ENCODE measurements at regions not wholly inside any gene's neighbourhood (a gene's known extent, or its start where the extent isn't known, plus 50 kb on each side); places are given as distances from the start of the nearest gene placed in this dataset.
"Not testable (repeated sequence)": the region's sequence is repeated elsewhere in the genome, so short reads cannot be mapped to it uniquely, and the experiment has no call there.

DNA sequence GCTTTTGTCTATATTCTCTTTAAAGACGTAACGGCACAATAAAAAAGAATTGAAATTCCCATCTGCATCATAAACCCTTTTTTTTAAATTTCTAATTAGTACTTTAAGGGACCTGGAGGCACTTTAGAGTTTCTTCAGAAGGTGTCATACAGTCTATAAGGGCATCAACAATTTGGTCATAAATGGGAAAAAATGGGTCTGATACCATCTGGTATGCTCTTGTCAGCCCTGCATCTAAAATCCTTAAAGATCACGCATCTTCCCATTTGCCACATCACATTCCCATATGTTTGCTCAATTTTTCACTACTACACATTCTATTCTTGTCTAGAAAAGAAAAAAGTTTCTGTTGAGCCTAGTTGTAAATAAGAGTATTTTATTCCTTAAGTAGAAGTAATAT is 53.8 kb downstream of the COX7C start:
- DNase-seq, result no peak

DNA sequence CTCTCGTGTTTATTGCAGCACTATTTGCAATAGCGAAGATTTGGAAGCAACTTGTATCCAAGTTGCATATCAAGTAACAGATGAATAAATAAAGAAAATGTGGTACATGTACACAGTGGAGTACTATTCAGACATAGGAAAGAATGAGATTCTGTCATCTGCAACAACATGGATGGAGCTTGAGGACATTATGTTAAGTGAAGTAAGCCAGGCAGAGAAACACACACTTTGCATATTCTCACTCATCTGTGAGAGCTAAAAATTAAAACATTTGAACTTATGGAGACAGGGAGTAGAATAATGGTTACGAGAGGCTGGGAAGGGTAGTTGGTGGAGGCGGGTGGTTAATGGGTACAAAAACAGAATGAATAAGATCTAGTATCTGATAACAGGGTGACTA is 56.3 kb downstream of the COX7C start:
- DNase-seq, result no peak

DNA sequence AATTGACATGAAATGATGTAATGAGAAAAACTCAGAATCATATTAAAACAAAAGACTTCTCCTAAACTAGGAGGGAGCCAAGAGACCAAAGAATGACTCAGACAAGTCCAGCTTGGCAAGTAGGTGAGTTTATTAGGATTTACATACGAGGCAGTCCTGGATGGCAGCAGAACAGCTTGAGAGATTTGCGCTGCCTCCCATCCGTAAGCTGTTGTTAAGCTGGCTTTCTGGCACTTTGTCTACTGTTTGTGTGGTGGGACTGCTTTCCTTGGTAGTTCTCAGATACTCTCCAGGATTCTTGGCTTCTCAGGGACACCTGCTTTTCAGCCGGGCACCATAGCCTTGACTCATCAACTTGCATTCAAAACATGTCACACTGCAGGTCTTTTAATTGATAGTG is 57.6 kb downstream of the COX7C start:
- no peak for DNase-seq

DNA sequence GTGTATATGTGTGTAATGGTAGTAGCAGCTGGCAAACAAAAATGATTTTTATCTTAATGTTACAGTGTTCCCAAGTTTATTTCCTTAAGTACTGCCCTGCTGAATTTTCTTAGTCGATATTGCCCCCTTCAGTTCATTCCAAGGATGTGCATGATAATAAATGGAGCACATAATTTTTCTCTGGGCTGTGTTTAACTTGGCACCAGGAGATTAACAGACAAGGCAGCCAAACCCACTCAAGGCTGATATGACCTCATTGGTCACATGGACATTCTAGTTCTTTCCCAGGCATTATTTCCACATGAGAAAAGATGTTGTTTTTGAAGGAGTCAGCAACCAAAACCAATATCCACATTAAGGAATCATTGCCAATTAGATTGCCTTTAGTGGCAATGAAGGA is 61.8 kb downstream of the COX7C start:
- DNase-seq, result no peak

DNA sequence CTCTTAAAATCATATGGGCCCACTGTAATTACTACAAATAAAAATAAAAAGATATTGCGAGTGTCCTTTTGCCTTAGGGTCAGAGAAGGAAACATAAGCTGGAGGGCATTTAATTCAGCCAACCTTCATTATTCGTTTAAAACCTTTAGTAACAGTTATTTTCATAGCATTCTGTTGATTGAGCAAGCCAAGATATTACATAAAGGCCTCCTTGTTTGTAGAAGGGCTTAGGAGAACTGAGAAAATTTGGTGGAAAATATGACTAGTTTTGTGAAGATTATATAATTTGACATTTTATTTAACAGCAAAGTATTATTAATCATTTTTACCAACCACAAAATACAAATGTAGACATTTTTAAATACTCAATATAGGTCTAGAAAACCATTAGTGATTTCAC is 62.2 kb downstream of the COX7C start:
- DNase-seq, result no peak

DNA sequence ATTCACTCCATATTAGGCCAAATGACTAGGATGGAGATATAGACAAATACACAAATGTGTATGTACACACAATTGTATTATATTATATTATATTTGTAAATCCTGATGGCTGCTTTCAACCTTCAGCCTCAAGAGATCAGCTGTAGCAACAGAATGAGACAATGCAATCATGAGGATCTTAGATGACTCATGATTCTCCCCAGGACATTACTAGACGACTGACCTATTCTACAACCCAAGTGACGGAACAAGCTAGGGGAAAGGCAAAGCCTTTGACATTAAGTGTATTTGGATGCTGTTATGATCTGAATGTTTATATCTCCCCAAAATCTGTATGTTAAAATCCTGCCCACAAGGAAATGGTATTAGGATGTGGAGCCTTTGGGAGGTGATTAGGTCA is 66.5 kb downstream of the COX7C start:
- DNase-seq, result no peak

GRCh38 chr5:86686046-86686445 is 68.3 kb downstream of the COX7C start:
- DNase-seq, result no peak

GRCh38 chr5:86688406-86688805 is 70.7 kb downstream of the COX7C start:
- DNase-seq, result no peak

GRCh38 chr5:86689103-86689729 is 71.5 kb downstream of the COX7C start:
- DNase-seq, result no peak

DNA sequence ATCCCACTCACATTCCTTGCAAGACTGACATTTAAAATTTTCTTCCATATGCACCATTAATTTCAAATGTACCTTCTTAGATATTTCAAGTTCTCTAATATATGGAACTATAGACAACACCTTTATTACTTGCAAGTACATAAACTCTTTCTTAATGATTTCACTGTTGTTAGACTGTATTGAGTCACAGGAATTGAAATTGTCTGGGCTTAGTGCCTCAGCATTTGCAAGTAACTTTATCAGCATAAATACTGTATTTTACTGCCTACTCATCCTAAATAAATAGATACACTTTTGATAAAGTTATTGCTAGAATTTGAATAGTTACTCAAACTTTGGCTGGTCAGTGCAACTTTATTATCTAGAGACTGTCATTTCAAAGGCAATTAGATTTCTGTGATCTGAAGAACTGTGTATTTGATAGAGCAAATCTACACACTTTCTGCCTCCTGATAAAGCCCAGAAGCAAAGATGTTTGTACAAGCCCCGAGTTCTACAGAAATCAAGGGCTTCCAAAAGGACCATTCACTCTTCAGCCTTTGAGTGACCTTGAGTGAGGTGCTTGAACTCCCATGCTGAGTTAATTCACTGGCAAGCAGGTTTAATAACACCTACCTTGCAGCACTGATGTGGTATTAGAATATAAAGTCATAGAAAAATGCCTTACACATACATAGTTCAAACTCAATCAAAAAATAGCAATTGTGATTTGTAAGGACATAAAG is 91.6 kb downstream of the COX7C start:
- DNase-seq, result no peak

DNA sequence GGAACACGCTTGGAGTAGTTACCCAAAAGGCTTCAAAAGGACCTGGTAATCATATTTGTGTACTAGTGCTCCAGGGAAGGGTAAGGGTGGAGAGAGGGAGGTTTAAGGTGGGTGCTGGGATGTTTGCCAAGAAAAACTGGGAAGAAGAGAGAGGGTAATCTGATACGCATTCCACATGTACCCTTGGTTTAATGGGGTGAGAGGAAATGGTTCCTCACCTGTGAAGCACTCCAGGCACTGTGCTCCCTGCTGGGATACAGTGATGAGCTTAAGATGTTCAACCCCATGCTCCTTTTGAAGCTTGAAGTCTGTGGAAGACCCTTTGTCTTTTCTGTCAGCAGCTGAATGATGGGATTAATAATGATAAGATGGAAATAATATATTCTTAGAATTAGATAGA is 98.4 kb downstream of the COX7C start:
- DNase-seq, result no peak

DNA sequence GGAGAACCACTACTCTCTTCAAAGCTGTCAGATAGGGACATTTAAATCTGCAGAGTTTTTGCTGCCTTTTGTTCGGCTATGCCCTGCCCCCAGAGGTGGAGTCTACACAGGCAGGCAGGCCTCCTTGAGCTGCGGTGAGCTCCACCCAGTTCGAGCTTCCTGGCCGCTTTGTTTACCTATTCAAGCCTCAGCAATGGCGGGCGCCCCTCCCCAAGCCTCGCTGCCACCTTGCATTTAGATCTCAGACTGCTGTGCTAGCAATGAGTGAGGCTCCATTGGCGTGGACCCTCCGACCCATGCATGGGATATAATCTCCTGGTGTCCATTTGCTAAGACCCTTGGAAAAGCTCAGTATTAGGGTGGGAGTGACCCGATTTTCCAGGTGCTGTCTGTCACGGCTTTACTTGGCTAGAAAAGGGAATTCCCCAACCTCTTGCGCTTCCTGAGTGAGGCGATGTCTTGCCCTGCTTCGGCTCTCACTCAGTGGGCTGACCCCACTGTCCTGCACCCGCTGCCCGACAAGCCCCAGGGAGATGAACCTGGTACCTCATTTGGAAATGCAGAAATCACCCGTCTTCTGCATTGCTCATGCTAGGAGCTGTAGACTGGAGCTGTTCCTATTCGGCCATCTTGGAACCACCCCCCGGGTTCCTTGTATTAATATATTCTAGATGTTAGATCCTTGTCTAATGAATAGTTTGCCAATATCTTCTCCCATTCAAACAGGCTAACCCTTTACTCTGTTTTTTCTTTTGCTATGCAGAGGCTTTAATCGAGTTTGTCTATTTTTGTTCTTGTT is 113.8 kb downstream of the COX7C start:
- DNase-seq, result not testable (repeated sequence)

DNA sequence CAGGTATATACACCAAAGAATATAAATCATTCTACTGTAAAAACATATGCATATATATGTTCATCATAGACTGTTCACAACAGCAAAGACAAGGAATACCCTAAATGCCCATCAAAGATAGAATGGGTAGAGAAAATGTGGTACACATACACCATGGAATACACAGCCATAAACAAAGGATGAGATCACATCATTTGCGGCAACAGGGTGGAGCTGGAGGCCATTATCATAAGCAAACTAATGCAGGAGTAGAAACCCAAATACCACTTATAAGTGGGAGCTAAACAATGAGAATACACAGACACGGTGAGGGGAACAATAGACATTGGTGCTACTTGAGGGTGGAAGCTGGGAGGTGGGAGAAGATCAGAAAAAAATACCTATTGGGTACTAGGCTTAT is 117.6 kb downstream of the COX7C start:
- DNase-seq, result no peak

GRCh38 chr5:86737579-86737978 is 119.8 kb downstream of the COX7C start:
- DNase-seq, result no peak

DNA sequence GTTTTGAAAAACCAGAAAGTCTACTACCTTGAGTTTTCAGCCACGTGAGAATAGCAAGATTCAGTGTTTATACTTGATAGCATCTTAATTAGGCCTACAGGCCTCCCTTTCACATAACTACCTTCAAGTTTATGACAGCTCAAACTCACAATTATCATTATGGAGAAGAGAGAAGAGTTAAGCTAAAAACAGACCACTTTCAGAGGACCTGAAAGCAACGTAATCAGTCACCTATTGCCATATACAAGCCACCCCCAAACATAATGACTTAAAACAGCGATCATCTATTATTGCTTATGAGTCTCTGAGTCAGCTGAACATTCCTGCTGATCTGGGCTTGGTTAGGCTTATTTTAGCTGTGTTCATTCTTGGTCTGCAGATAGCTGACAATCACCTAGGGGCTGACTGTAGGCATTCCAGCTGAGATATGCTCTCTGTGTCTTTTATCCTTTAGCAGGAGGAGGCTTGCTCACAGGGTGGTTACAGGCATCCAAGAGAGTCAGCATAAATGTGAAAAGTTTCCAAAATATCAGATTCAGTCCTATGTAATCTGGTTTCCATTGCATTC is 130.9 kb downstream of the COX7C start:
- no peak for DNase-seq

- DNase-seq, result no peak
Observed at GRCh38 chr5:86749841-86750240, 132.1 kb downstream of the COX7C start.

- no peak for DNase-seq
Observed at GRCh38 chr5:86756839-86757238, 139.1 kb downstream of the COX7C start.

DNA sequence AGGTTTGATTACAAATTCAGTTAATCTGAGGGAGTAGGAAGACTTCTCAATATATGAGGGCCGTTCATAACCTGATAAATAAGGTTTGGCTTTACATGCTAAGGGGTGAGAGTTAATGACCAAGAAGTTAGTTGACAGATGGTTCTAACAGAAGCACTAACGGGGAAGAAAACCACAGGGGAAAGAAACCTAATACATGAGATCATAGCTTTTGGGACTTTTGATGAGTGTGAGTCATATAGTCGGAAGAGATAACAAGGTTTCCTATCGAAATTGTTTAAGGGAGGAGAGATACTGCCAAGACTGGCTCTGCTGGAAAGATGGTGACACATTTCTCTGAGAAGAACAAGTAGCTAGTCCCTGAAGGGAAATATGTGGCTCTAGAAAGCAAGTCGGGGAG is 140.1 kb downstream of the COX7C start:
- DNase-seq, result no peak

DNA sequence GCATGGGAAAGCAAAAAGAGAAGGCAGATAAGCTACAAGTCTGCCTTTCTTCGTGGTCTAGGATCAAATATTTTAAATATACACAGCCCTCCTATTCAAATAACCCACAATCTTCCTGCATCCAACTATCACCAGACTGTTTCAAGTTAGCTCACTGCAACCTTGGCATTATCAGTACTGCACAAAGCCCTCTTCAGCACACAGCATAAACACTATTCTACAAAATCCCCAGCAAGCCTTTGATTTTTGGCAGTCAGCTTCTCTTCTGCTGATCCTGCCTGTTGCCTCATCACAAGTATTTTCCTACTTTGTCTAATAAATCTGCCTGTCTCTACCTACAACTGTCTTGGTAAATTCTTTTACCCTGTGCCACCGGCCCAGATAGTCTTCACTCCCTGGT is 142.9 kb downstream of the COX7C start:
- DNase-seq, result no peak

DNA sequence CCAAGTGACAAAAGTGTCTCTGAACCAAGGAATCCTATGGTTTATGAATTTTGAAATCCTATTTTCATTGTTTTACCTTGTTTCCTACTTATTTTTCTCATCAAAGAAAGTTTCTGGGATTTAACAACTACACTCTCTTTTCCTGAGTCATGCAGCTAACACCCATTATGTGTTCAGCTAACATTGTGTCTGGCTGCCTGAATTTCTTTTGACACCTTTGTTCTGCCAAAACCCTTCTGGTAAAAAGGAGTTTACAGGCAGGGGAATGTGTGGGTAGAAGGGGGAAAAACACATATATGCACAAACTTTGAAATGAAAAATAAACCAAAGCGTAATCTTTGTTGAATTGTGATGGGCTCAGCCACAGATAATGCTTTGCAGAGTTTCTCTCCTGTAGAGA is 146.2 kb downstream of the COX7C start:
- DNase-seq, result no peak

- DNase-seq, result no peak
Observed at GRCh38 chr5:86765778-86766502, 148.2 kb downstream of the COX7C start.

DNA sequence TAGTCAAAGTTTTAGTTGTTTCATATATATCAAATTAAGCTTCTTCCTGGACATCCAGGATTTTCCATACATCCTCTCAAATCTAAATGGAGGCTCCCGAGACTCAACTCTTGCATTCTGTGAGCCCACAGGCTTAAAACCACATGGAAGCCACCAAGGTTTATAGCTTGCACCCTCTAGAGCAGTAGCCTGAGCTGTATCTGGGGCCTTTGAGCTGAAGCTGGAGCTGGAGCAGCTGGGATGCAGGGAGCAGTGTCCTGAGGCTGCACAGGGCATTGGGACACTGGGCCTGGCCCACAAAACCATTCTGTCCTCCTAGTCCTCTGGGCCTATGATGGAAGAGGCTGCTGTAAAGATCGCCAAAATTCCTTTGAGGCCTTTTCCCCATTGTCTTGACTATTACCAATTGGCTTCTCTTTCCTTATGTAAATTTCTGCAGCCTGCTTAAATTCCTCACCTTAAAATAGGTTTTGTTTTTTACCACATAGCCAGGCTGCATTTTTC is 151.0 kb downstream of the COX7C start:
- no peak for DNase-seq

DNA sequence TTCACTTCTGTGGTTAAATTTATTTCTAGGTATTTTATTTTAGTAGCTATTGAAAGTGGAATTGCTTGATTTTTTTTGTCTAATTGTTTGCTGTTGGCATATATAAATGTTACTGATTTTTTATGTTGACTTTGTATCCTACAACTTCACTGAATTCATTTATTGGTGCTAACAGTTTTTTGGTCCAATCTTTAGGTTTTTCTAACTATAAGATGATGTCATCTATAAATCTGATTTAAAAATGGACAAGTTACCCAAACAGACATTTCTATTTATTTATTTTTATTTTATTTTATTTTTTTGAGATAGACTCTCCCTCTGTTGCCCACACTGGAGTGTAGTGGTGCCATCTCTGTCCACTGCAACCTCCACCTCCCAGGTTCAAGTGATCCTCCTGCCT is 162.3 kb downstream of the COX7C start:
- no peak for DNase-seq
